COLO668 (cell line): ENCODE measurements at regions not wholly inside any gene's neighbourhood (a gene's known extent, or its start where the extent isn't known, plus 50 kb on each side); places are given as distances from the start of the nearest gene placed in this dataset.

Experiments
- DNase-seq: peaks from one replicate; lab custom pipeline; 2025; ENCODE audit not compliant: unreplicated experiment; lab: John Stamatoyannopoulos, UW

DNA sequence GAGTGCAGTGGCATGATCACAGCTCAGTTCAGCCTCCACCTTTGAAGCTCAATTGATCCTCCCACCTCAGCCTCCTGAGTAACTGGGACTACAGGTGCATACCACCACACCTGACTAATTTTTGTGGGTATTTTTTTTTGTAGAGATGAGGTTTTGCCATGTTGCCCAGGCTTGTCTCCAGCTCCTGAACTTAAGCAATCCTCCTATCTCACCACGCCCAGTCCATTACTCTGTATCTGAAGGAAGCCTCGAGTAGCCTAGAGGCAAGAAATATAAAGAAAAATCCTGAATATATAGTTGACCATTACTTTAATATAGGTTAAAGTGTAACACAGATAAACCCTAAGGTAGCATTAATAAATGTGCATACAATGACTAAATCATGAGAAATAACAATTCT is 686.8 kb upstream of the PIK3C3 start:
- no peak for DNase-seq

- no peak for DNase-seq
Measured at GRCh38 chr18:41266616-41267015, 688.4 kb upstream of the PIK3C3 start.

GRCh38 chr18:41266204-41266603 is 688.8 kb upstream of the PIK3C3 start:
- no peak for DNase-seq

DNA sequence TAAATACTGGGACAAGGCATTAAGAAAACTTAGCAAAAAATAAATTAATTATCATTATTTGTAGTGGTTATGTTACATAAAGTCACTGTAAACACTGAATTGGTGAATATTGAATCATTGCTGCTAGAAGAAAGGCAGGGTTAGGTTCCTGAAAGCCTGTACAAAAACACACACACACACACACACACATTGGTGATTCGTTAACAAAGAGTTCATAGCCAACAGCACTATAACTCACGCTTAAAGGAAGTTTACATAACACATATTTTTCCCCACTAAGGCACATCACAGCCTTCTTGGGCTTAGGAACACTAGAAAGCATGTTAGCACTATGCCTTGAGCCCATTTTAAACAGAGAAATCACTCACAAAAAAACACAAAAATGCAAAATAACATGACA is 690.0 kb upstream of the PIK3C3 start:
- no peak for DNase-seq

- no peak for DNase-seq
Measured at GRCh38 chr18:41263956-41264355, 691.1 kb upstream of the PIK3C3 start.

DNA sequence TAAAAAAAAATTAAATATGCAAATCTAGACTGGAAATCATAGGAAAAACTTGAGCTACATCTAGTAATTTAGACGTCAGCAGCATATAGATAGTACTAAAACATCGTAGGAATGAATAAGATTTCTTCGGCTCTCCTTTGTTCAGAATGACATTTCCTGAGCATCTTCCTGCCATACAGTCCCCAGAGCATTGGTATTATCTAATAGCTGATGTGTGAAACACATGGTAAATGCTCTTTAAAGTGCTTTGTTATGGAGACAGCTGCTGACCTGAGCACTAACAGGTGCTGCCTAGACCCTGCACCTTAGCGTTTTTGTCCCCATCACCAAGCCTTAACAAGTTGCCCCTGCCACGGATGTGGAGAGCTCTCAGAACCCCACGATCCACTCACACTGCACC is 692.3 kb upstream of the PIK3C3 start:
- DNase-seq, result no peak

DNA sequence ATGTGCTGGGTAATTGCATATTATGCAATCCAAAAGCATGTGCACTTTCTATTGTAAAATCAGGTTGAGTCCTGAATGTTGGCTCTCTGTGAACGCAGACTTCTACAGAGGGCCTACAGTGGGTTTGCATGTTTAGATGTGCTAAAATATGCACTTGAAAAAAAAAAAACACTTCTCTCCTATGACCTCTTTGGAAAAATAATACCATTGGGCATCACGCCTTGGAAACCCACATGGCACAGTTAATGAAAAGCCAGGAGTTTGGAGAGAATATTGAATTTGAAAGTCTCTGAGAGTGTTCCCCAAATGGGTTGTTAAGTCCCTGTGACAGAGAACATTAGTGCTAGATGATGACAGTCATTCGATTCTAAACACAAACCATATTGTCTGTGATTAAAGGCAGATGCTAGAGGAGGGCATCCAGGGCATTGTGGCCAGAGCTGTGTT is 710.4 kb upstream of the PIK3C3 start:
- DNase-seq, result no peak

DNA sequence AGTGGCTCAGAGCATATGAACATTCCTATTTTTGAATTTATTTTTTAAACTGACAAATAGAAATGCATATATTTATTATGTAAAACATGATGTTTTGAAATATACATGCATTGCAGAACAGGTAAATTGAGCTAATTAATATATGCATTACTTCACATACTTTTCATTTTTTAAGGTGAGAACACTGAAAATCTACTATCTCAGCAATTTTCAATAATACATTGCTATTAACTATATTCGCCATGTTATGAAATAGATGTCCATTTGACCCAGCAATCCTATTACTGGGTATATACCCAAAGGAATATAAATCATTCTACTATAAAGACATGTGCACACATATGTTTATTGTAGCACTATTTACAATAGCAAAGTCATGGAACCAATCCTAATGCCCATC is 717.7 kb upstream of the PIK3C3 start:
- no peak for DNase-seq

GRCh38 chr18:41231681-41232080 is 723.4 kb upstream of the PIK3C3 start:
- DNase-seq, result no peak

GRCh38 chr18:41227993-41228392 is 727.0 kb upstream of the PIK3C3 start:
- DNase-seq, result no peak

DNA sequence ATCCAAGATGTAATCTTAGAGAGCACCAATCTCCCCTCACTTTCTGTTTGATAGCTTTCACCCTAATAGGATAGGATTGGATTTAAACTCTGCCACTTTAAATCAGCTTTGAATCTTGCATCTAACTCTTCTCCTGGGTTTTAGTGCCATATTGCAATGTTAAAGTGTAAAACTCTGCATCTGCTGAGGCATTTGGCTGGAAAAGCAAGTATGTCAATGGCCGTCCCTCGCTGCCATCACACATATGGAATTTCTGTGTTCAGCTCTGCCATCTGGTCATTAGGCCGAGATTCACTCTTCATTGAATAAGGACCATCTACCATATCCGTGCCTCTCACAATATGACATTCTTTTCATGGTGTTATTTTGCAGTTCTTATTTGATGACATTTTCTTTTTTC is 728.1 kb upstream of the PIK3C3 start:
- DNase-seq, result no peak

- no peak for DNase-seq
Measured at GRCh38 chr18:41226186-41226585, 728.8 kb upstream of the PIK3C3 start.

- DNase-seq, result no peak
Measured at GRCh38 chr18:41216341-41217003, 738.6 kb upstream of the PIK3C3 start.

GRCh38 chr18:41207706-41208105 is 747.3 kb upstream of the PIK3C3 start:
- DNase-seq, result no peak

GRCh38 chr18:41206341-41206830 is 748.6 kb upstream of the PIK3C3 start:
- no peak for DNase-seq

DNA sequence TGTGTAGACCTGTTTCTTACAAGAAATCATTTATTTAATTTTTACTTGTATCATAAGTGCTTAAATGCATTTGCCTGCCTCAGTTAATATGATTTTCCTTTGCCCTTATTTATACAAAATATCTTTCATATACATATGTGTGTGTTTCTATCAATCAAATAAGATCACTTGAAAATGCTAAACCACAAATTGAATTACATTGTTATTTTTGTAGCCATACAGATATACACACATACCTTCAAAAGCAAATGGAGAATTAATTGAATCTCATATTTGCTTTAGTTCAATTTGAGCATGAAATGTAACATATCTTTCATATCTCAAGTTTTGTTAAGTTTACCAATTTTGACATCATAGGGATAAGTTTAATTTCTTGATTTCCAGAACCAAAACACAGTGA is 755.8 kb upstream of the PIK3C3 start:
- DNase-seq, result no peak

- DNase-seq, result no peak
Measured at GRCh38 chr18:41197967-41198366, 757.1 kb upstream of the PIK3C3 start.

- DNase-seq, result no peak
Measured at GRCh38 chr18:41170346-41170745, 784.7 kb upstream of the PIK3C3 start.

- DNase-seq, result no peak
Measured at GRCh38 chr18:41165625-41166024, 789.4 kb upstream of the PIK3C3 start.

DNA sequence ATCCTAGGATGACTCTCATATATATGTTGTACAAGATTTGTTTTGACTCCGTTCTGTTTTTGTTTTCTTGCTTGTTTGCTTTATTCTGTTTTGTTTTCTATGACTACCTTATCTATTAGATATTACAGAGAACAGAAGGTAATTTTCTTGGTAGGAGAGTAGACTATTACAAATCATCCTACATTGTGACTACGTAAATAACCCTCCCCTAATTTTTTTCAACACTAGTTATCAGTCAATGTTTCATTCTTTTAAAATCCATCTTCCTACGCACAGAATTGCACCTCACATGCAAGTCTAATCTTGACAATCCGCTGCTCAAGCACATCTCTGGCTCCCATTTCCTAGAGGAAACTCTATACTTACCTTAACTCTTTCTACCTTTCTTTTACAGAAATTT is 792.3 kb upstream of the PIK3C3 start:
- DNase-seq, result no peak

GRCh38 chr18:41162191-41162590 is 792.8 kb upstream of the PIK3C3 start:
- no peak for DNase-seq

DNA sequence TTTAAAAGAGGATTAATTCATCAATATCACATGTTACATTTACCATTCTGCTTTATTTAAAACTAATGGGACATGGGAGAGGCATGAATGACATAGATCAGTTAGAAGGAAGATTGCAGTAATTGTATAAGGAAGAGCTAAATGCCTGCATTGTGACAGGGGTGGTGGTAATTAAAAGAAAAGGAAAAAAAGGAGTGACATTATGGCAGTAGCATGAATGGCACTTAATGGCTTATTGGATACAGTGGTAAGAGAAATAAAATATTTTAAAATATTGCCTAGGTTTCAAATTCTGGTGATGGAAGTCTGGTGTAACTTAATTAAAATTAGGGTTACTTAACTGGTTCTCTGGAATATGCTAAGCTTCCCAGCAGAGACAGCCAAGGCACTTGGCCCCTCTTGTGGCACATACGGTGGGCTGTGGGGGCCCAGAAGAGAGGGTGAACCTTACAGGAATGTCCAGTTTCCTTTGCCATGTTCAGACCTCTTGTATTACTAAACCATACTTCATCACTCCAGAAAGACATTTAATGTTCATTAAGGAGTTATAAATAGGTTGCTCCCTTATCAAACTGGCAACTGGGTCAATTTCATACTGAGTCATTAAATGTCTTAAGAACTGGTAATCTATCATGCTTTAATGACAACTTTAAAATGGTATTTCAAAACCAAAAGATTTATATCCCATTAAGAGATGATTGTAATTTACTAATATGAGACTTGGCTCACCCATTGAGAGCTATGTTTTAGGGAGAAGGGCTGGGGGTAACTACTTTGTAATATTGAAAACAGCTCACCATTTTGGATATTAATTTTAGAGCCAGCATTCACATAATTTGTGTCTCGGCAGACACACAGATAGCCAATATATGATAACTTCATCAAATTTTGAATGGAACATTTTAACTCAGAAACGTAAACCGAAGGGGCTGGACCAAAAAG is 798.9 kb upstream of the PIK3C3 start:
- no peak for DNase-seq
